Fibroblast of skin of right biceps (primary cell): ENCODE measurements at regions not wholly inside any gene's neighbourhood (a gene's known extent, or its start where the extent isn't known, plus 50 kb on each side); places are given as distances from the start of the nearest gene placed in this dataset.
"Not testable (repeated sequence)": the region's sequence is repeated elsewhere in the genome, so short reads cannot be mapped to it uniquely, and the experiment has no call there.

Source experiments
- DNase-seq: peaks from one replicate; pipeline ENCODE4 v3.0.0-alpha.2; 2013

DNA sequence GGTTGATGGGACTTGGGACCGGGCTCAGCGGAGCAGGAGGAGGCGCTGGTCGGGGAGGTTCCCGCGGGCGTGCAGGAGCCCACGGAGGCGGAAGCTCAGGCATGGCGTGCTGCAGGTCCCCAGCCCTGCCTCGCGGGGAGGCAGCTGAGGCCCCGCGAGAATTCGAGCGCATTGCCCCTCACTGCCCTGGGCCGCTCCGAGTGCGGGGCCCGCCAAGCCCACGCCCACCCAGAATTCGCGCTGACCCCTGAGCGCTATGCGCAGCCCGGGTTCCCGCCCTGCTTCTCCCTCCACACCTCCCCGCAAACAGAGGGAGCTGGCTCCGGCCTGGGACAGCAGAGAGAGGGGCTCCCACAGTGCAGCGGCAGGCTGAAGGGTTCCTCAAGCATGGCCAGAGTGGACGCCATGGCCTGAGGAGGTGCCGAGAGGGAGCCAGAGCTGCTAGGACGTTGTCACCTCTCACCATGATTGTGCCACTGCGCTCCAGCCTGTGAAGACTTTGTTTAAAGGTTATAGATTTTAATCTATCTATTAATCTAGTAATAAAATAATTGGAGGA, 357.2 kb upstream of the RGPD4 start:
- DNase-seq = no peak

DNA sequence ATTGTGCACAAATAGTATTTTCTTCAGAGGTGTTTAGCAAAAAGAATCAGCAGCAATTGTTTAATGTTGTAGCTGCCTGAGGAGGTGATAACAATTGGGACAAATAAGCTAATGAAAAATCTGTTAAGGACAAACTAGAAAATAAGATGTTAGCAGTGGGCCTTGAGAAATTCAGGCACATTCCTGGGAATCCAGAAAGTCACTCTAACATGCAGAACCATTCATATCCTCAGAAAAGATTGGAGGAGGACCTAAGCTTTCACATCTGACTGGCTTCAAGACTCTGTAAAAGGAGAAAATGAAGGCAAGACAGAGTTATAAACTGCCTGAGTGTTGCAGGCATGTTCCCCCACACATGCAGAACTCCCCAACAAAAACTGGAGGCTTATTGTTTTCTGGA, 353.5 kb upstream of the RGPD4 start:
- DNase-seq = no peak

DNA sequence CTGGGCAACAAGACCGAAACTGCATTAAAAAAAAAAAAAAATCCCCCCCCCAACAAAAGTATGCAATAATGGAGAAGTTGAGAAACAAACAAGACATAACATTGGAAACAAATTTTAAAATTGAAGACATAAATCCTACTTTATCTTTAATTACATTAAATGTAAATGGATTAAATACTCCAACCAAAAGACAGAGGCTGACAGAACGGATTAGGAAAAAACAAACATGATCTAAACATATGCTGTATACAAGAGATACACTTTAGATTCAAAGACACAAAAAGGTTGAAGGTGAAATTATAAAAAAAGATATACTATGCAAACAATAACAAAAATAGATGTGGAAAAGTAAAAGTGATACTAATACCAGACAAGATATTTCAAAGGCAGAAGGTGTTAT, 350.8 kb upstream of the RGPD4 start:
- no peak for DNase-seq

DNA sequence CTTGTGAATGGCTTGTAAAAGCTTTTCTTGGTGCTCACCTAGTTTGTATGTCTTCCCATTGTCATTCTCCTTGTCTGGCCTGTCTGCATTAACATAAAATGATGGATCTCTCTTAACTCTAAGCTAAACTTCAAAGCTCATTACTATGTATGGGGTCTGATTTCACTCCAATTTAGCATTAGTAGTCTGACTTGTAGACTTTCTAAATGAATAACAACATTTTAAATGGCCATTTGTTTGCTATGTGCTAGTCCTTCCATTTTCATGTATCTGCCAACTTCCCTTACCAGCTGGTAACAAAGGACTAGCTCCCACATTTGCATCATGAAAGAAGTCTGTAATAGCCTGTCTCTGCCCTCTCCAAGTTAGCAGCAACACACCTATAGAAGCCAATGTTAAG, 324.2 kb upstream of the RGPD4 start:
- no peak for DNase-seq

DNA sequence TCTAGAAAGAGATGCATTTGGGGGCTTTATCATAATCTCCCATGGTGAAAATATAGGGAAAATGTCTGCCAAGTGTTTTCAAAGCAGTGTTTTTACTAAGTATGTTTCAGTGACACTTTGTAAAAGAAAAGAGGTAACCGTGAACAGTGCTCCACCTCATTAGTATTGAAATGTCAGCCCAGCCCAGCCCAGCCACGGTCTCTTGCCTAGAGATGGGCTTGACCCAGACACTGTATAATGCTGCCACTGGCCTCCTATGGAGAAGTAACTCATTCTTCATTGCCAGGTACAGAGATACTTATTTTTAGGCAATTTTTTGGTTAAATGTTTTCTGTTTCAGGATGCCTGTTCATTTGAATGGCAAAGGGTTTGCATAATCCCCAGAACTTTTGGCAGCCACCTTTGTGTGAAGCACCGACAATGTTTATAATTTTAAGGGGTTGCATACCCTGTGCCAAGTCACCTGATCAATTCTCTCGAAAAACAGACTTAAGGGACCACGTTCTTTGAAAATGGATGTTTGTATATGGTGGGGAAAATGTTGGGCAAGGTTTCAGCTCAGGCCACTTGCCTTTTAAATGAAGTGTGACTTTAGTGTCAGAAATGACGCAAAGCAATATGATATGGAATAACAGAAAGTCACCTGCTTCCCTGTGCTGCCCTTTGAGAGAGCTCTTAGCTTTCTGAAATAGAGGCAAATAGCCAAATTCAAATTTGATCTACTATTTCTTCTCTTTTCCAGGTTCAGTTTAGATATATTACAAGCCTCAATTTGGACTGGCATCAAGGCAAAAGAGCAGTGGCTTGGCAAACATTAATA, 314.5 kb upstream of the RGPD4 start:
- no peak for DNase-seq

DNA sequence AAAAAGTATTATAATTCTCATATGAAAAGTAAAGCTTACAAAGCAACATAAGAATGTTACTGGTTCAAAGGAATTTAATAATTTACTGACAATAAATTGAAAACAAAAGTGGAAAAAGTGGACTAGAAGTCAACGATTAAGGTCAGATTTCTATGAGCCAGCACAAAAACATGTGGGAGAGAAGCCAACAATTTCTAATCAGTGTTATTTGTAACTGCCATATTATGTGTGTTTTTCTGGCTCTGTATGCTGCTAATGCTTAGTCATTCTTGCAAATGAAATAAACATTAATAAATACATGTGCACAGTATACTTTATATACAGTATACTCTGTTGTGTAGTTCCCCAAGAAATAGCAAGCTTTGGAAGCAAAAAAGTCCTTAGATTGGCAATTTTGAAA, 301.3 kb upstream of the RGPD4 start:
- DNase-seq = peak; percentile 53

DNA sequence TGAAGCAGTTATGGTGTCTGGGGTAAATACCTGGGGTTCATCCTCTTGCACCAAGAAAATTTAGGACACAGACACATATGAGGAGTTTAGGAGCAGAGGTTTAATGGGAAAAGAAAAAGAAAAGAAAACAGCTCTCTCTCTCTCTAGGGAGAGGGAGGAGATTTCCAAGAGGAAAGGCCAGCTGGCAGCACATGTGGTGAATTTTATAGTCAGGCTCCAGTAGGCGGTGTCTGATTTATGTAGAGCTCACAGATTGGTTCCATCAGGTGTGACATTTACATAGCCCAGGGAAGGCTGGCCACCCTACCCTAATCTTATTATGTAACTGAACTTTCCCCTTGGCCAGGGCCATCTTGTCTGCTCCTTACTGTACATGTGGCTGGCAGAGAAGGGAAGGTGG, 297.5 kb upstream of the RGPD4 start:
- DNase-seq = no peak

DNA sequence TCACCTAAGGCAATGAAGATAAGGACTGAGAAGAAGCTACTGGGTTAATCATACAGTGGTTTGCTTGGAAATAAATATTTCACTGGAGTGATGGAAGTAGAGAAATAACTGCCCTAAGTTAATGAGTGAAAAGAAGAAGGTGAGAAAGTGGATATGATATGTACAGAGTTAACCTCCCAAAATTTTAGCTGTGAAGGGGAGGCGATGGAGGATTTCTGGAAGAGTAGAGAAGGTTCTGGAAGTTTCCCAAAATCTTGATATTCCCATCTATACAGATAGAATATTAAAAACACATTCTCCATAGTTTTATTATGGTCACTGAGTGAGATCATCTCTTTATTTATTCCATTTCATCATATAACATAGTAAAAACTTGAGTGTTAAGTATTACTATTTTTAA, 296.6 kb upstream of the RGPD4 start:
- no peak for DNase-seq

DNA sequence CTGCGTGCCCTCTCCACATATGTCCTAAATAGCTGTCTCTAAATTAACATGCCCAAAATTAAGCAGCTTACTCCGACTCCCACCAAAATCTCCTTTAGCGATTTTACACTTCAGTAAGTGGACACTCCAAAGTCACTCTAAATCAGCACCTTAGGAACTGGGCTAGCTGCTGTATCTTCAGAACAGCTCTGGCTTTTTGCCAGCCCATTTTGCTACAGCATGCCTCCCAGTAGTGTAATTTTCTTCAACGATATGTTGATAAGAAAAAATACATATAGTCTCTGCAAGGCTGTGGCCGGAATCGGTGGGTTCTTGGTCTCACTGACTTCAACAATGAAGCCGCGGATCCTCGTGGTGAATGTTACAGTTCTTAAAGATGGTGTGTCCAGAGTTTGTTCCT, 291.8 kb upstream of the RGPD4 start:
- DNase-seq = no peak

DNA sequence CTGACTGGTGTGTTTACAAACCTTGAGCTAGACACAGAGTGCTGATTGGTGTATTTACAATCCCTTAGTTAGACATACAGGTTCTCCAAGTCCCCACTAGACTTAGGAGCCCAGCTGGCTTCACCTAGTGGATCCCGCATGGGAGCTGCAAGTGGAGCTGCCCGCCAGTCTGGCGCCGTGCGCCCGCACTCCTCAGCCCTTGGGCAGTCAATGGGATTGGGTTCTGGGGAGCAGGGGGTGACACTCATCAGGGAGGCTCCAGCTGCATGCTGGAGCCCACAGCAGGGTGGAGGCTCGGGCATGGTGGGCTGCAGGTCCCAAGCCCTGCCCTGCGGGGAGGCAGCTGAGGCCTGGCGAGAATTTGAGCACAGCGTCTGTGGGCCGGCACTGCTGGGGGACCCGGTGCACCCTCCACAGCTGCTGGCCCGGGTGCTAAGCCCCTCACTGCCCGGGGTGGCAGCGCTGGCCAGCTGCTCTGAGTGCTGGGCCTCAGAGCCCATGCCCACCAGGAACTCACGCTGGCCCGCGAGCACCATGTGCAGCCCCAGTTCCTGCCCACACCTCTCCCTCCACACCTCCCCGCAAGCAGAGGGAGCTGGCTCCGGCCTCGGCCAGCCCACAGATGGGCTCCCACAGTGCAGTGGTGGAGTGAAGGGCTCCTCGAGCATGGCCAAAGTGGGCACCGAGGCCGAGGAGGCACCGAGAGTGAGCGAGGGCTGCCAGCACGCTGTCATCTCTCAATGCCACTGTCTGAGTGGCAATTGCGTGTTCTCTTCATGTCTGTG, 290.6 kb upstream of the RGPD4 start:
- not testable (repeated sequence) for DNase-seq

DNA sequence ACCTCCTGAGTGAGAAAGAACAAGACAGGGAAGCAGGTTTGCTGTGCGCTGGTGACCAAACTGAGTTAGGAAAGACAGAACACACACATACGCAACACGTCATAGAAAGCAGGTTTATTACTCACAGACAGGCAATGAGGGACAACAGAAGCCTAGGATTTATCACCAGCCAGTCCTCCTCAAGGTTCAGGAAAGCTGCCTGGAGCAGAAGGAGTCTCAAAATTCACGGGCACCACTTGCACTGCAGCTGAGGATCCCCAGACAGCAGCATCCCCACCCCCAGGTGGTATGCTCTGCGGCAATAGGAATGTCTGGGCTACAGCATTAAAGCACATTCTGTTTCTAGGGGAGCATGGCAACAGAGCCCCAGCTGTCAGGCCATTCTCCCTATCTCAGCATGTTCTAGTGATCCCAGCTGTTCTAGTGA, 284.4 kb upstream of the RGPD4 start:
- peak; percentile 7 for DNase-seq

DNA sequence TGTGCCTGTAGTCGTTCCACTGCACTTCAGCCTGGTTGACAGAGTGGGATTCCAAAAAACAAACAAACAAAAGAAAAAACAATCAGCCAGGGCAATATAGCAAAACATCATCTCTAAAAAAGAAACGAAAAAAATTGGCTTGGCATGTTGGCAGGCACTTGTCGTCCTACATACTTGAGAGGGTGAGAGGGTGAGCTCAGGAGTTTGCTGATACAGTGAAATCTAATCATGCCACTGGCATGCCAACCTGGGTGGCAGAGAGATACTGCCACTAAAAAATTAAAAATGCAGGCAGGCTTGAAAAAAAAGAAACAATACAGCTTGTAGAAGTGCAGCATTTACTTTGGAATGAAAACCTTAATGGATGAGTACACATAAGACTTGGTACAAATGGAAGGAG, 282.9 kb upstream of the RGPD4 start:
- DNase-seq = no peak

DNA sequence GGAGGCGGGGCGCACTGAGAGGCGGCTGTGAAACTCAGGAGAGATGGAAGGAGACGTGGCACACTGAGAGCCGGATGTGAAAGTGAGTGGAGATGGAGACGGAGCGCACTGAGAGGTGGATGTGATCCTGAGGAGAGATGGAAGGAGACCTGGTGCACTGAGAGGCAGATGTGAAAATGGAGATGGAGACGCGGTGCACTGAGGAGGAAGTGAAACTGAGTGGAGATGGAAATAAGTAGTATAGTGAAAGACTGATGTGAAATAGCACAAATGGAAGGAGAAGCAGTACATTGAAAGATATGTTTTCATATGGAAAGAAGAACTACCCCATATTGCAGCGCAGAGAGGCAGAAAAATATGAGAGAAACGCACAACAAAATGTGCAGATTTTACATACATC, 281.6 kb upstream of the RGPD4 start:
- DNase-seq = no peak

DNA sequence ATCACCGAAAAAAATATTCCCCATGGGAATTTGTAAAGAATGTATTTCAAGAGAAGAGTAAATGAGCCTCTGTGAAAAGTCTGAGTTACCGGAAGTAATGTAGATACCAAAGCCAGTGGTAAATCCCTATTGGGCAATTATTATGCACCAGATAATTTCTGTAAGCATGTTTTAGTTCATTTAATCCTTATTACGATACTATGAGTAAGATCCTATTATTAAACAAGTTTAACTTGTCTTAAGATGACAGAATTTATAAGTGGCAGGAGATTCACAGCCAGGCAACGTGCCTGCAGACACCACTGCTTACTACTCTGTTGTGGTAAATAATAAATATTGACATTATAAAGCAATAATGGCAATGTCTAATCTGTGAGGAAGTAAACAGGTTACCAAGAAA, 280.8 kb upstream of the RGPD4 start:
- DNase-seq = no peak

DNA sequence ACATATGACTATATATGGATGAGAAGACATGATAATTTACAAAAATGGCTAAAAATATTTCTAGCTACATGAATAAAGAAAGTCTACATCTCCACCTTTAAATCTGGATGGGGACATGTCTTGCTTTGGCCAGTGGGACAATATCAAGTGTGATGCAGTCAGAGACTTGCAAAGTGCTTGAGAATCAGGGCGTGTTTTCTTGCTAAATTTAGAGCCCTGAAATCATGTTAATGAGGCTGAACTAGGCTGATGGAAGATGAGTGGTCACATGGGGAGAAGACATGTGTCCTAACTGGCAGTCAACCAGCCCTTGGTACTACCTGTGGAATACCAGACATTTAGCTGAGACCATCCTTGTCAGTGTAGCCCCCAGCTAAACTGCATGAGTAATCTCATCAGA, 278.5 kb upstream of the RGPD4 start:
- no peak for DNase-seq

DNA sequence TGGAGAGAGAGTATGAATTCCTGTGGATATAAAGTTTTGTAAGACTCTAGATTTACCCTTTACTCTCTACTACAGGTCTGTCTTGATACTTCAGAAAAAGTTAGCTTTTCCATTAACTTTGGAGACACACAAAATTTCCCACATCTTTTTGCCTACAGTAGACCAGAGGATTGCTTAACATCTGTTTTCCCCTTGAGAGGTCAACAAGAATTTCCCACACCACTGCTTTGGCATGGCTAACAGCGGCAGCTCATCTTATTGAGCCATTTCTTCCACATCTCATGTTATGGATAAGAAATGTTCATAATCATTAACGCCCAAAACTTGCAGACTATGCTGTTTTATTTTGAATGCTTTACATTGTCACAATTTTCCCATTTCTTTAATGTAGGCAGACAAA, 273.6 kb upstream of the RGPD4 start:
- DNase-seq = no peak

DNA sequence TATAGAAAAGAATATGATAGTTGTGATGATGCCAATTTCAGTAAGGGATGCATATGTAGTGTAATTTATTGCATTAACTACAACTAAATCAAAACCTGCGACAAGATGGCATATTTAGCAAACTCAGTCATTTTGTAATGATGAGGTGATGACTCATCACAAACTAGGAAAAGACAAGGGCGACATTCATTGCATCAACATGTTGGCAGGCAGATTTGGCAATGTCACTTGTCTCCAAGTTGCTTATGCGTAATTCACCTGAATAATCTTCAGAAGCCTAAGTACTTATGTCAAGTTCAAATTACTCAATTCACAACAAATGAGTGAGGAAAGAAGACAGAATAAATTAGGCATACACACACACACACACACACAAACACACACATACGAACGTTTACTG, 273.2 kb upstream of the RGPD4 start:
- DNase-seq = peak; percentile 19

DNA sequence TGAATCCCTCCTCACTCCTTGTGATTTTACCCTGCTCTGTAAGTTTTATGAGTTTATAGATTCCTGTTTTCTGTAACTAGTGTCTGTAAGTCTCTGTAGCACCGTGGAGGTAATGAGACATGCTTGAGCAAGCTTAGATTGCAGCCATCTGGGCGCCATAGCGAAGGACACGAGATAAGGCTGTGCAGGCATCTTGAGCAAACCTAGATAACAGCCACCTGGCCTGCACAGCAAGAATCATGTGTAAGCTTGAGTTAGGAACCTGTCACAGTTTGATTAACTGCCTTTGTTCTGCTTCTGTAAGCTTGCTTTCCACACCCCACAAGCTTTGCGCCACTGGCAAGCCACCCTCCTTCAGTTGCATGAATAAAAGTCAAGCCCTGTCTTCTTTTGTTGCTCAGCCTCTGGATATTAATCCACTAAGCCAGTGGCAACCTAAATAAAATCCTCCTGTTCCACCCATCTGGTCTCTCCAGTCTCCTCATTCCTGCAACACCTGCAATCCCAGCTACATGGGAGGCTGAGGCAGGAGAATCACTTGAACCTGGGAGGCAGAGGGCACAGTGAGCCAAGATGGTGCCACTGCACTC, 270.6 kb upstream of the RGPD4 start:
- DNase-seq = no peak

DNA sequence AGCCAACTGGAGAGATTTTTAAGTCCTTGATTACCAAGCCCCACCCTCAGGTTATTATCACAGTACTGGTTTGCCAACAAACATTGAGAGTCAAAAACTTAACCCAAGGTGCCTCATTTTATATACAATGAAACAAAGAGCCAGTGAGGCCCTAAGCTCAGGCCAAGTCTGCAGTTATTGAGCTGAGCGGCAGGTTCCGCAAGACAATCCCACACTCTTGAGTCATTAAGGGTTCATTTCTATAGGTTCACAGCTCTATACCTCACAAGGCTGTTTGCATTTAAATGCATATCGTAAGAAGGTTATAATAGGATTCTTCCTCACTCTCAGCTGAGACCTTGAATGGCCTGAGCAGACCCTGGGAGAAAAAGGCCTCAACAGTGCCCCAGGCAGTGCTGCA, 268.4 kb upstream of the RGPD4 start:
- no peak for DNase-seq

DNA sequence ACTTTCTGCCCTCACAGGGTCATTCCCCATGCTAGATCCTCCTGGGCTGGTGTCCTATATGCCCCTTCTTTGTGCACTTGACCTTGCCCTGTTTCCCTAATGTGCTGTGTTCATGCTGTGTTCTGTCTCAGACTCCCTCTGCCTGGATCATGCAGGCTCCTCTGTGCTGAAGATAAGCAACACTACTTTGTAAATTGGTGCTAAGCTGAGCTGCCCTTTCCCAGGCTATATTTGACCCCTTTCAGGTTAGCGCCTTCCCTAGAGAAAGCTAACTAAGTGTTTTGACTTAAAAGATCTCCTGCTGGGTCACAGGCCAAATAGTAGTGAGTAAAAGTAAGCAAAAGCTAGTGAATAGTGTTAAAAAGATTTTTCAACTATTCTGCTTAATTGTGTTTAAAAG, 257.2 kb upstream of the RGPD4 start:
- no peak for DNase-seq

DNA sequence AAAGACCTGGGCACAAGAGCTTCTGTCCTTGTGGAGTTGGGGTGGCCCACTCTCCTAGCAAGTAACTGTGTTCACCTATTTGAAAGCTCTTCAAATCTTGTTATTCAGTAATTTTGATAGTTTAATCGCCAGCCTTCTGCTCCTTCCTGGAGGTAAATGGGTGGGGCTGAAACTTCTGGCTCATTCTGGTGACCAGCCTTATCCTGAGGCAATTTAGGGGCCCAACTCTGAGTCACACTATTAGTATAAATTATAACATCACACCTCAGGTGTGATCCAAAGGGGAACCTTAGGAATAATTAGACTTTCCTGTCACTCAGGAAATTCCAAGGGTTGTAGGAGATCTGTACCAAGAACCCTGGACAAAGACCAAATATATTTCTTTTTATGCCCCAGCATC, 255.8 kb upstream of the RGPD4 start:
- no peak for DNase-seq

DNA sequence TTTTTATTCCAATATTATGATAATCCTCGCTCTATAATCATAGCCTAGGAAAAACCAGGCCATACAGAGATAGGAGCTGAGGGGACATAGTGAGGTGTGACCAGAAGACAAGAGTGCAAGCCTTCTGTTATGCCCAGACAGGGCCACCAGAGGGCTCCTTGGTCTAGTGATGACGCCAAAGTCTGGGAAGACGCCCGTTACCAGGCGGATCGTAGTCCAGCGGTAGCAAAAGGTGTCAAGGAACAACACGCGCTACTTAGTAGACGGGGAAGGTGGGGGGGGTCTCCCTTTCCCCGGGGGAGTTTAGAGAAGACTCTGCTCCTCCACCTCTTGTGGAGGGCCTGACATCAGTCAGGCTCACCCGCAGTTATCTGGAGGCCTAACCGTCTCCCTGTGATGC, 253.8 kb upstream of the RGPD4 start:
- peak; percentile 18 for DNase-seq

DNA sequence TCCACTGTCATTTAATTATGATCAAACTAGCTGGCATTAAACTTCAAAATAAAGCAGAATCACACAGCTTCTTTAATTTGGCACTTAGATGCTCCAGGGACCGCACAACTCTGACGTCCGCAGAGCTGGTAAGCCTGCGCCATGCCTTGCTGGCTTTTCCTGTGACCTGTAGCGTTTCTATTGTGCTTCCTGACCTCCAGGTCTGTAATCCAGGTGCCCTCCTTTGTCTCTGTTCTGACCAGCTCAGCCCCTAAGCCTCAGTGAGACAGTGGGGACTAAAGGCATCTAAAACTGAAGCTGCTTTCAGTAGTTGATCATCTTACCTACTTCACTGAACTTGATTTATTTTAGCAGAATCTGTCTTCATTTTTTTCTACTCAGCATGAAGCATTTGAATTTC, 249.7 kb upstream of the RGPD4 start:
- no peak for DNase-seq

DNA sequence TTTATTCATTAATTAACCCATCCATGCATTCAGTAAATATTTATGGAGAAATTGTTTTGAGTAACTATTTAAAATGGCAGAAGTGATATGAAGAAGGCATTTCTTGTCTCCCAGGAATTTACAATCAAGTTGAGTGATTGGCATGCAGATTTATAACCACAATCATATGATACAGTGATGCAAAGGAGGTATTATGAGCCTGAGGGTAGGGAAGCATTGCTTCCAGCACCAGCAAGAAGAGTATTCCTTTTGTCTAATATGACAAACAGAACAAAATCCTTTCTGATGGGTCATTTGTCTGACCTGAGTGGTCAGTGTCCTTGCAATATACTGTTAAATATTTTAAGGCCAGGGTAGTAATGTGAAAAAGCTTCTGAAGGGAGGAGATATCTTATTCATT, 244.2 kb upstream of the RGPD4 start:
- DNase-seq = no peak
